Thoracic aorta (tissue), 2 donors: ENCODE measurements at regions not wholly inside any gene's neighbourhood (a gene's known extent, or its start where the extent isn't known, plus 50 kb on each side); places are given as distances from the start of the nearest gene placed in this dataset.

Experiments used
- ATAC-seq: fragments of 150-250 bp; one replicate; pipeline ENCODE4 v1.8.0; 2017; ENCODE audit warnings: low read depth; ENCODE audit not compliant: insufficient number of reproducible peaks, low FRiP score
- DNase-seq: peaks from one replicate; pipeline ENCODE4 v3.0.0-alpha.2; 2020; ENCODE audit warnings: low spot score
- H3K27ac ChIP-seq, 2 donors: fragments of 200-600 bp; sonication (generic); 1 replicate in 1 of 2; 2 replicates in 1 of 2; pipeline ENCODE4 v1.5.1; 2016; ENCODE audit warnings: mild to moderate bottlenecking in 2 of 2, moderate library complexity in 2 of 2
- H3K27me3 ChIP-seq: fragments of 200-600 bp; sonication (generic); replicated peaks from 2 replicates; pipeline ENCODE4 v1.6.0; 2016; ENCODE audit warnings: mild to moderate bottlenecking; ENCODE audit not compliant: insufficient read depth
- H3K36me3 ChIP-seq: fragments of 200-600 bp; sonication (generic); one replicate; pipeline ENCODE4 v1.5.1; 2016
- H3K4me1 ChIP-seq, 2 donors: fragments of 200-600 bp; sonication (generic); 1 replicate in 1 of 2; 2 replicates in 1 of 2; pipeline versions ENCODE4 v1.5.1 to v1.6.0; 2016; ENCODE audit warnings: low read depth in 2 of 2, mild to moderate bottlenecking in 1 of 2; ENCODE audit not compliant: control insufficient read depth in 1 of 2
- H3K4me3 ChIP-seq: fragments of 200-600 bp; sonication (generic); 2 replicates; pipeline ENCODE4 v1.5.1; 2016; ENCODE audit warnings: mild to moderate bottlenecking
- H3K9me3 ChIP-seq: fragments of 200-600 bp; sonication (generic); 2 replicates; pipeline ENCODE4 v1.5.1; 2016
- CTCF ChIP-seq: fragments of 200-600 bp; sonication (generic); IDR thresholded peaks from one replicate; pipeline ENCODE4 v1.5.1; 2019; ENCODE audit warnings: antibody characterized with exemption

GRCh38 chr16:85534536-85535351 is 78.4 kb upstream of the GSE1 start:
- Histone ChIP-seq H3K27ac (no peak overlapping the region), H3K4me3 (no peak overlapping the region), H3K9me3 (peaks cover under 1% of the 10 kb centered on the region), H3K36me3 (no peaks in the 10 kb centered on the region), H3K4me1 (peaks cover 4 to 11% of the 10 kb centered on the region in 2 donors), H3K27me3 (no peaks in the 10 kb centered on the region)
- no peak for TF ChIP-seq CTCF
- DNase-seq (no peak), ATAC-seq (no peak)

- Histone ChIP-seq H3K4me1 (peaks cover 4 to 11% of the 10 kb centered on the region in 2 donors), H3K27me3 (no peaks in the 10 kb centered on the region), H3K4me3 (no peak overlapping the region), H3K27ac (no peak overlapping the region), H3K36me3 (no peaks in the 10 kb centered on the region), H3K9me3 (peaks cover 2% of the 10 kb centered on the region)
- DNase-seq, result no peak
- no peak for ATAC-seq
- TF ChIP-seq CTCF, result no peak
Measured at GRCh38 chr16:85535352-85536072, 77.6 kb upstream of the GSE1 start.

- H3K4me1 ChIP-seq, result peaks cover 4 to 11% of the 10 kb centered on the region in 2 donors
- DNase-seq, result no peak
- no peak overlapping the region for H3K27ac ChIP-seq
- no peak overlapping the region for H3K4me3 ChIP-seq
- H3K27me3 ChIP-seq, result no peaks in the 10 kb centered on the region
- H3K9me3 ChIP-seq, result peaks cover 2% of the 10 kb centered on the region
- no peaks in the 10 kb centered on the region for H3K36me3 ChIP-seq
- ATAC-seq, result no peak
- no peak for TF ChIP-seq CTCF
Measured at GRCh38 chr16:85536073-85536410, 77.1 kb upstream of the GSE1 start.

- Histone ChIP-seq H3K27me3 (no peaks in the 10 kb centered on the region), H3K4me3 (no peak overlapping the region), H3K36me3 (no peaks in the 10 kb centered on the region), H3K9me3 (peaks cover 2% of the 10 kb centered on the region), H3K27ac (no peak overlapping the region), H3K4me1 (peaks cover 4 to 11% of the 10 kb centered on the region in 2 donors)
- no peak for TF ChIP-seq CTCF
- no peak for DNase-seq
- ATAC-seq, result no peak
Measured at GRCh38 chr16:85536411-85537330, 76.5 kb upstream of the GSE1 start.
